Keratinocyte (primary cell): ENCODE measurements at regions not wholly inside any gene's neighbourhood (a gene's known extent, or its start where the extent isn't known, plus 50 kb on each side); places are given as distances from the start of the nearest gene placed in this dataset.
A peak's percentile ranks its signal among the peaks of the same experiment; 100 is the strongest.

Source experiments
- DNase-seq: peaks from one replicate; pipeline ENCODE4 v3.0.0-alpha.2; 2011; ENCODE audit warnings: low read depth, missing footprints, low spot score
- FAIRE-seq: peaks from 2 replicates; lab custom pipeline; 2011; peaks lifted over from hg19 to GRCh38; lab: Jason Lieb, UNC
- H2AFZ ChIP-seq: 2 replicates; pipeline ENCODE4 v1.6.0; 2012; ENCODE audit warnings: low read length, control low read depth, inconsistent platforms; ENCODE audit not compliant: control insufficient read depth
- H3K27ac ChIP-seq: 2 replicates; pipeline ENCODE4 v1.5.1; 2011; ENCODE audit warnings: low read length; ENCODE audit not compliant: control insufficient read depth, insufficient read depth
- H3K27me3 ChIP-seq: 3 replicates; pipeline ENCODE4 v1.6.0; 2011; ENCODE audit warnings: low read length; ENCODE audit not compliant: control insufficient read depth, insufficient read depth; ENCODE audit errors: extremely low read depth
- H3K36me3 ChIP-seq, 2 experiments: 2 replicates in 1 of 2; 3 replicates in 1 of 2; pipeline ENCODE4 v1.5.1; 2011; ENCODE audit warnings: low read length in 2 of 2, mild to moderate bottlenecking in 1 of 2; ENCODE audit not compliant: control insufficient read depth in 2 of 2, insufficient read depth in 2 of 2; ENCODE audit errors: extremely low read depth in 1 of 2
- H3K4me1 ChIP-seq: 3 replicates; pipeline ENCODE4 v1.5.1; 2011; ENCODE audit warnings: low read length; ENCODE audit not compliant: control insufficient read depth, insufficient read depth; ENCODE audit errors: extremely low read depth
- H3K4me2 ChIP-seq: 3 replicates; pipeline ENCODE4 v1.6.0; 2011; ENCODE audit warnings: low read depth, low read length; ENCODE audit not compliant: control insufficient read depth, insufficient read depth; ENCODE audit errors: extremely low read depth
- H3K4me3 ChIP-seq, 3 experiments: fragments of 200-600 bp in 1 of 3; sonication (generic) in 1 of 3; 2 replicates in 2 of 3; 3 replicates in 1 of 3; pipeline ENCODE4 v1.5.1; 2011 to 2016; ENCODE audit warnings: low read length in 3 of 3, mild to moderate bottlenecking in 3 of 3, control low read depth in 2 of 3, inconsistent platforms in 1 of 3, low read depth in 1 of 3, mixed read lengths in 1 of 3, mixed run types in 1 of 3, moderate library complexity in 1 of 3; ENCODE audit not compliant: control insufficient read depth in 2 of 3, insufficient read depth in 2 of 3; ENCODE audit errors: extremely low read depth in 1 of 3
- H3K79me2 ChIP-seq: 2 replicates; pipeline ENCODE4 v1.6.0; 2012; ENCODE audit warnings: low read length; ENCODE audit not compliant: control insufficient read depth, insufficient read depth
- H3K9ac ChIP-seq: 3 replicates; pipeline ENCODE4 v1.6.0; 2011; ENCODE audit warnings: low read length; ENCODE audit not compliant: control insufficient read depth, insufficient read depth; ENCODE audit errors: extremely low read depth
- H3K9me1 ChIP-seq: 3 replicates; pipeline ENCODE4 v1.6.0; 2011; ENCODE audit warnings: low read length; ENCODE audit not compliant: control insufficient read depth, insufficient read depth; ENCODE audit errors: extremely low read depth
- H3K9me3 ChIP-seq: 2 replicates; pipeline ENCODE4 v1.5.1; 2012; ENCODE audit warnings: low read depth, low read length; ENCODE audit not compliant: control insufficient read depth
- H4K20me1 ChIP-seq: 3 replicates; pipeline ENCODE4 v1.6.0; 2011; ENCODE audit warnings: low read length; ENCODE audit not compliant: control insufficient read depth, insufficient read depth; ENCODE audit errors: extremely low read depth
- CTCF ChIP-seq, 3 experiments: IDR thresholded peaks in 1 of 3; conservative IDR thresholded peaks in 1 of 3; optimal IDR thresholded peaks in 1 of 3; 2 replicates in 2 of 3; 3 replicates in 1 of 3; pipeline versions ENCODE3 to v1.5.1; 2011; ENCODE audit warnings: low read length in 3 of 3, mild to moderate bottlenecking in 3 of 3, moderate library complexity in 2 of 3, control low read depth in 1 of 3, inconsistent platforms in 1 of 3; ENCODE audit not compliant: insufficient read depth in 2 of 3; ENCODE audit errors: extremely low read depth in 1 of 3
- EZH2 ChIP-seq: IDR thresholded peaks from one replicate; pipeline ENCODE4 v1.6.1; 2012; ENCODE audit warnings: inconsistent platforms, mild to moderate bottlenecking, low read length, moderate library complexity
- dilution Hi-C: fragments of 300-500 bp; cut with MboI; formaldehyde crosslinking; loops from one replicate; pipeline ENCODE4 v1.7.0; 2020; ENCODE audit warnings: low sequenced_read_pairs; ENCODE audit not compliant: extremely low pct_ligation_motif_present

GRCh38 chr3:64357481-64357880 lies 132.2 kb upstream of the PRICKLE2 start:
- Histone ChIP-seq H3K9me1 (no peaks in the 10 kb centered on the region), H3K27ac (no peak overlapping the region), H3K9ac (no peak overlapping the region), H3K4me2 (no peak overlapping the region), H4K20me1 (no peaks in the 10 kb centered on the region), H3K27me3 (no peaks in the 10 kb centered on the region), H3K36me3 (no peaks in the 10 kb centered on the region), H3K79me2 (no peaks in the 10 kb centered on the region), H3K9me3 (no peaks in the 10 kb centered on the region), H3K4me3 (no peak overlapping the region), H3K4me1 (peaks cover 27% of the 10 kb centered on the region), H2AFZ (no peak overlapping the region)
- dilution Hi-C loops, result no loop called here
- no peak for TF ChIP-seq CTCF (optimal IDR thresholded peaks at IDR 0.05 in 1 of 3, IDR thresholded peaks at IDR 0.05 in 1 of 3, conservative IDR thresholded peaks at IDR 0.05 in 1 of 3; ENCODE audit: extremely low read depth in 1 of 3, insufficient read depth in 2 of 3, low read length in 3 of 3)
- no peak for TF ChIP-seq EZH2
- DNase-seq (no peak), FAIRE-seq (peak; percentile 46)

- peak; percentile 48 for FAIRE-seq
- TF ChIP-seq CTCF (optimal IDR thresholded peaks at IDR 0.05 in 1 of 3, IDR thresholded peaks at IDR 0.05 in 1 of 3, conservative IDR thresholded peaks at IDR 0.05 in 1 of 3; ENCODE audit: extremely low read depth in 1 of 3, insufficient read depth in 2 of 3, low read length in 3 of 3) (no peak), EZH2 (no peak)
Measured at GRCh38 chr3:64355401-64355807, 130.1 kb upstream of the PRICKLE2 start.

More at GRCh38 chr3:64355401-64355807, 130.1 kb upstream of the PRICKLE2 start:
- H2AFZ ChIP-seq, result peak overlapping the region; percentile 76
- H3K9me1 ChIP-seq, result no peaks in the 10 kb centered on the region
- H3K4me2 ChIP-seq, result peak overlapping the region; percentile 22
- H3K4me3 ChIP-seq, result no peak overlapping the region
- H3K27me3 ChIP-seq, result no peaks in the 10 kb centered on the region
- dilution Hi-C loops, result no loop called here
- H3K27ac ChIP-seq, result no peak overlapping the region
- no peaks in the 10 kb centered on the region for H3K36me3 ChIP-seq
- H4K20me1 ChIP-seq, result no peaks in the 10 kb centered on the region
- peaks cover 42% of the 10 kb centered on the region for H3K4me1 ChIP-seq
- no peak for DNase-seq
- no peak overlapping the region for H3K9ac ChIP-seq
- H3K9me3 ChIP-seq, result peaks cover under 1% of the 10 kb centered on the region
- no peaks in the 10 kb centered on the region for H3K79me2 ChIP-seq
